ENCODE measurements at regions not wholly inside any gene's neighbourhood (a gene's known extent, or its start where the extent isn't known, plus 50 kb on each side); places are given as distances from the start of the nearest gene placed in this dataset.

DNA sequence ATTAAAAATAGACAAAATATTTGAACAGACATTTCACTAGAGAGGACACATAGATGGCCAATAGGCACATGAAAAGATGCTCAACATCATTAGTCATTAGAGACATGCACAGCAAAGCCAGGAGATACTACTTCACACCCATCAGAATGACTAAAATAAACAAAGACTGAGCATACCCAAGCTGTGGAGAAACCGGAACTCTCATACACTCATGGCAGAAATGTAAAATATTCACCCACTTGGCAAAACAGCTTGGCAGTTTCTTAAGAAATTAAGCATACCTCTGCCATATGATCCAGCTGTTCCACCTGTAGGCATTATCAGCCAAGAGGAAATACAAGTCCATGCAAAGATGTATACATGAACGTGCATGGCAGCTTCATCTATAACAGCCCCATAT lies 213.4 kb downstream of the TSHZ3 start:
- Histone ChIP-seq H3K18ac (ENCODE audit: extremely low read depth, low read length) (no peak overlapping the region), H3K23me2 (ENCODE audit: low read depth, low read length) (no peaks in the 10 kb centered on the region), H4K8ac (ENCODE audit: extremely low read depth, insufficient read depth, low read length) (no peak overlapping the region), H3K27me3 (replicated peaks in 1 of 4; ENCODE audit: control insufficient read depth in 3 of 4, extremely low read depth in 1 of 4, insufficient read depth in 3 of 4, low read length in 3 of 4) (no peaks in the 10 kb centered on the region), H3K4me3 (ENCODE audit: extremely low read depth in 1 of 4, insufficient read depth in 2 of 4, low read depth in 3 of 4, low read length in 4 of 4) (no peak overlapping the region), H3K4me2 (ENCODE audit: insufficient read depth in 1 of 2, low read depth in 2 of 2, low read length in 2 of 2) (no peak overlapping the region), H2AFZ (ENCODE audit: low read length) (no peak overlapping the region), H3K79me2 (ENCODE audit: control insufficient read depth in 1 of 2, insufficient read depth in 2 of 2, low read length in 2 of 2) (no peaks in the 10 kb centered on the region), H3K79me1 (ENCODE audit: low read depth, low read length) (no peaks in the 10 kb centered on the region), H2BK120ac (replicated peaks; ENCODE audit: low read depth, low read length) (no peak overlapping the region), H4K5ac (ENCODE audit: insufficient read length, low read depth, low read length) (no peak overlapping the region), H3K56ac (replicated peaks; ENCODE audit: insufficient read length, low read depth, low read length) (no peak overlapping the region), H3K36me3 (ENCODE audit: control insufficient read depth in 2 of 4, insufficient read depth in 4 of 4, low read length in 3 of 4) (no peaks in the 10 kb centered on the region), H4K20me1 (replicated peaks in 1 of 2; ENCODE audit: control insufficient read depth in 1 of 2, insufficient read depth in 2 of 2, low read length in 2 of 2) (no peaks in the 10 kb centered on the region), H2BK15ac (ENCODE audit: low read length) (no peak overlapping the region), H2BK12ac (ENCODE audit: low read depth, low read length) (no peak overlapping the region), H3K4ac (replicated peaks; ENCODE audit: insufficient read length, low read depth, low read length) (no peak overlapping the region), H3K4me1 (replicated peaks in 1 of 4; ENCODE audit: control insufficient read depth in 3 of 4, insufficient read depth in 4 of 4, low read length in 3 of 4) (no peaks in the 10 kb centered on the region), H3K9ac (replicated peaks in 1 of 4; ENCODE audit: extremely low read depth in 1 of 4, low read depth in 3 of 4, low read length in 3 of 4) (no peak overlapping the region), H4K91ac (replicated peaks; ENCODE audit: insufficient read length, low read length) (no peak overlapping the region), H3K14ac (ENCODE audit: insufficient read length) (no peak overlapping the region), H3K27ac (ENCODE audit: low read depth, low read length) (no peak overlapping the region), H3K23ac (ENCODE audit: insufficient read length) (no peak overlapping the region), H3K9me3 (ENCODE audit: insufficient read depth in 2 of 2, low read depth in 1 of 2, low read length in 1 of 2) (no peaks in the 10 kb centered on the region), H2BK20ac (ENCODE audit: low read length) (no peak overlapping the region), H2AK5ac (ENCODE audit: low read depth, low read length) (no peak overlapping the region), H2BK5ac (ENCODE audit: low read depth, low read length) (no peak overlapping the region)
- WGBS, 2 experiments (ENCODE audit: extremely low coverage in 1 of 2, insufficient coverage in 1 of 2, insufficient read length in 1 of 2, insufficient replicate concordance in 2 of 2, low coverage in 1 of 2, low lambda C conversion rate in 2 of 2, missing lambda C conversion rate in 1 of 2) = 87% methylated on average over 2 of the region's 2 CpGs; no CpG with 5 or more reads in 1 of the 2 experiments
- DNase-seq (ENCODE audit: low read depth in 1 of 2, low spot score in 2 of 2) (no peak), FAIRE-seq (no peak)
- ChIA-PET CTCF (ENCODE audit: partially characterized antibody) (interaction anchor here (0.7 to 1.7 kb wide), 2 partner anchors 81 to 326 kb away, joined by 4 to 8 read pairs; no protein-coding TSS in a partner anchor), POLR2A (ENCODE audit: partially characterized antibody) (no interaction called here)
- TF ChIP-seq CTBP2 (IDR thresholded peaks at IDR 0.05; ENCODE audit: borderline replicate concordance, insufficient read depth, insufficient read length, low read length) (no peak), SP4 (IDR thresholded peaks at IDR 0.05; ENCODE audit: low read length) (no peak), RNF2 (IDR thresholded peaks at IDR 0.05; ENCODE audit: borderline replicate concordance, low read depth, low read length, missing control alignments, poor library complexity, severe bottlenecking) (no peak), GABPA (IDR thresholded peaks at IDR 0.05; ENCODE audit: borderline replicate concordance, insufficient read depth, low read length) (no peak), FOSL1 (IDR thresholded peaks at IDR 0.05; ENCODE audit: insufficient read depth, low read depth, low read length) (no peak), EP300 (IDR thresholded peaks at IDR 0.05; ENCODE audit: borderline replicate concordance in 1 of 2, low read depth in 2 of 2, low read length in 2 of 2) (no peak), KDM1A (IDR thresholded peaks at IDR 0.05; ENCODE audit: borderline replicate concordance, low read length) (no peak), CHD2 (IDR thresholded peaks at IDR 0.05; ENCODE audit: low read length) (no peak), MAFK (IDR thresholded peaks at IDR 0.05; ENCODE audit: low read depth, low read length) (no peak), POLR2A (IDR thresholded peaks at IDR 0.05; ENCODE audit: control extremely low read depth in 1 of 2, low read depth in 2 of 2, low read length in 2 of 2) (no peak)
- TF ChIP-seq, protein P1, sequence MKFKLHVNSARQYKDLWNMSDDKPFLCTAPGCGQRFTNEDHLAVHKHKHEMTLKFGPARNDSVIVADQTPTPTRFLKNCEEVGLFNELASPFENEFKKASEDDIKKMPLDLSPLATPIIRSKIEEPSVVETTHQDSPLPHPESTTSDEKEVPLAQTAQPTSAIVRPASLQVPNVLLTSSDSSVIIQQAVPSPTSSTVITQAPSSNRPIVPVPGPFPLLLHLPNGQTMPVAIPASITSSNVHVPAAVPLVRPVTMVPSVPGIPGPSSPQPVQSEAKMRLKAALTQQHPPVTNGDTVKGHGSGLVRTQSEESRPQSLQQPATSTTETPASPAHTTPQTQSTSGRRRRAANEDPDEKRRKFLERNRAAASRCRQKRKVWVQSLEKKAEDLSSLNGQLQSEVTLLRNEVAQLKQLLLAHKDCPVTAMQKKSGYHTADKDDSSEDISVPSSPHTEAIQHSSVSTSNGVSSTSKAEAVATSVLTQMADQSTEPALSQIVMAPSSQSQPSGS (IDR thresholded peaks at IDR 0.05; ENCODE audit: low read length) = no peak
- TF ChIP-seq, protein P2, sequence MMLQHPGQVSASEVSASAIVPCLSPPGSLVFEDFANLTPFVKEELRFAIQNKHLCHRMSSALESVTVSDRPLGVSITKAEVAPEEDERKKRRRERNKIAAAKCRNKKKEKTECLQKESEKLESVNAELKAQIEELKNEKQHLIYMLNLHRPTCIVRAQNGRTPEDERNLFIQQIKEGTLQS (IDR thresholded peaks at IDR 0.05; ENCODE audit: insufficient read depth, low read depth, low read length) = no peak
